ENCODE measurements at regions not wholly inside any gene's neighbourhood (a gene's known extent, or its start where the extent isn't known, plus 50 kb on each side); places are given as distances from the start of the nearest gene placed in this dataset.

GRCh38 chr14:89640141-89640540 lies 223.1 kb upstream of the FOXN3 start:
- H3K79me2 ChIP-seq (ENCODE audit: insufficient read depth, low read length), result no peaks in the 10 kb centered on the region
- peaks cover 9% of the 10 kb centered on the region for H3K4me1 Mint-ChIP-seq (ENCODE audit: low read depth, unreplicated experiment)
- peak; percentile 87 for FAIRE-seq

GRCh38 chr14:89639687-89640086 lies 222.7 kb upstream of the FOXN3 start:
- H3K27me3 Mint-ChIP-seq (ENCODE audit: low read depth, unreplicated experiment), result no peaks in the 10 kb centered on the region
- Histone ChIP-seq H3K4me1 (ENCODE audit: insufficient read depth, low read length) (no peaks in the 10 kb centered on the region), H3K27me3 (ENCODE audit: insufficient read depth, low read length) (no peaks in the 10 kb centered on the region), H4K20me1 (ENCODE audit: insufficient read depth, low read length) (no peaks in the 10 kb centered on the region), H3K27ac (ENCODE audit: low read depth, low read length) (no peak overlapping the region), H3K4me3 (ENCODE audit: insufficient read depth, low read depth, low read length) (no peak overlapping the region), H3K9ac (ENCODE audit: low read length) (no peak overlapping the region), H3K79me2 (ENCODE audit: insufficient read depth, low read length) (no peaks in the 10 kb centered on the region), H3K9me3 (ENCODE audit: insufficient read depth, low read depth, low read length) (no peaks in the 10 kb centered on the region), H3K36me3 (ENCODE audit: insufficient read depth, low read length) (no peaks in the 10 kb centered on the region), H3K4me2 (ENCODE audit: low read length) (peak overlapping the region; percentile 20), H2AFZ (ENCODE audit: low read depth, low read length) (no peak overlapping the region)
- H3K36me3 Mint-ChIP-seq (ENCODE audit: low read depth, unreplicated experiment), result no peaks in the 10 kb centered on the region
- FAIRE-seq (no peak), DNase-seq (ENCODE audit: low read depth) (no peak)
- no peak overlapping the region for H3K4me3 Mint-ChIP-seq (ENCODE audit: unreplicated experiment)
- TF ChIP-seq EZH2 (IDR thresholded peaks at IDR 0.05; ENCODE audit: insufficient read depth, low read length) (no peak), CTCF (IDR thresholded peaks at IDR 0.05; ENCODE audit: insufficient read depth, low read depth, low read length) (no peak)
- peak overlapping the region; percentile 60 for H3K27ac Mint-ChIP-seq (ENCODE audit: unreplicated experiment)
- no peaks in the 10 kb centered on the region for H3K9me3 Mint-ChIP-seq (ENCODE audit: unreplicated experiment)
- H3K4me1 Mint-ChIP-seq (ENCODE audit: low read depth, unreplicated experiment), result peaks cover 9% of the 10 kb centered on the region

More at GRCh38 chr14:89640141-89640540, 223.1 kb upstream of the FOXN3 start:
- no peaks in the 10 kb centered on the region for H3K36me3 Mint-ChIP-seq (ENCODE audit: low read depth, unreplicated experiment)
- no peaks in the 10 kb centered on the region for H3K36me3 ChIP-seq (ENCODE audit: insufficient read depth, low read length)
- no peaks in the 10 kb centered on the region for H4K20me1 ChIP-seq (ENCODE audit: insufficient read depth, low read length)
- H3K4me2 ChIP-seq (ENCODE audit: low read length), result peak overlapping the region; percentile 20
- no peaks in the 10 kb centered on the region for H3K9me3 Mint-ChIP-seq (ENCODE audit: unreplicated experiment)
- no peak overlapping the region for H3K4me3 Mint-ChIP-seq (ENCODE audit: unreplicated experiment)
- H2AFZ ChIP-seq (ENCODE audit: low read depth, low read length), result no peak overlapping the region
- no peaks in the 10 kb centered on the region for H3K4me1 ChIP-seq (ENCODE audit: insufficient read depth, low read length)
- H3K9me3 ChIP-seq (ENCODE audit: insufficient read depth, low read depth, low read length), result no peaks in the 10 kb centered on the region
- peak overlapping the region; percentile 60 for H3K27ac Mint-ChIP-seq (ENCODE audit: unreplicated experiment)
- H3K4me3 ChIP-seq (ENCODE audit: insufficient read depth, low read depth, low read length), result no peak overlapping the region
- no peaks in the 10 kb centered on the region for H3K27me3 ChIP-seq (ENCODE audit: insufficient read depth, low read length)
- no peak overlapping the region for H3K27ac ChIP-seq (ENCODE audit: low read depth, low read length)
- no peaks in the 10 kb centered on the region for H3K27me3 Mint-ChIP-seq (ENCODE audit: low read depth, unreplicated experiment)
- peak; percentile 69 for DNase-seq (ENCODE audit: low read depth)
- H3K9ac ChIP-seq (ENCODE audit: low read length), result no peak overlapping the region
- no peak for TF ChIP-seq EZH2 (IDR thresholded peaks at IDR 0.05; ENCODE audit: insufficient read depth, low read length)
- TF ChIP-seq CTCF (IDR thresholded peaks at IDR 0.05; ENCODE audit: insufficient read depth, low read depth, low read length), result no peak

GRCh38 chr14:89638891-89639290 lies 221.9 kb upstream of the FOXN3 start:
- peaks cover 9% of the 10 kb centered on the region for H3K4me1 Mint-ChIP-seq (ENCODE audit: low read depth, unreplicated experiment)
- H3K9ac ChIP-seq (ENCODE audit: low read length), result no peak overlapping the region
- H3K27ac Mint-ChIP-seq (ENCODE audit: unreplicated experiment), result no peak overlapping the region
- no peaks in the 10 kb centered on the region for H3K9me3 Mint-ChIP-seq (ENCODE audit: unreplicated experiment)
- no peak overlapping the region for H2AFZ ChIP-seq (ENCODE audit: low read depth, low read length)
- H3K27ac ChIP-seq (ENCODE audit: low read depth, low read length), result no peak overlapping the region
- H4K20me1 ChIP-seq (ENCODE audit: insufficient read depth, low read length), result no peaks in the 10 kb centered on the region
- H3K4me2 ChIP-seq (ENCODE audit: low read length), result no peak overlapping the region
- no peaks in the 10 kb centered on the region for H3K27me3 Mint-ChIP-seq (ENCODE audit: low read depth, unreplicated experiment)
- no peaks in the 10 kb centered on the region for H3K36me3 Mint-ChIP-seq (ENCODE audit: low read depth, unreplicated experiment)
- FAIRE-seq, result no peak
- no peak overlapping the region for H3K4me3 Mint-ChIP-seq (ENCODE audit: unreplicated experiment)
- H3K27me3 ChIP-seq (ENCODE audit: insufficient read depth, low read length), result no peaks in the 10 kb centered on the region
- H3K36me3 ChIP-seq (ENCODE audit: insufficient read depth, low read length), result no peaks in the 10 kb centered on the region
- no peak for DNase-seq (ENCODE audit: low read depth)
- TF ChIP-seq EZH2 (IDR thresholded peaks at IDR 0.05; ENCODE audit: insufficient read depth, low read length) (no peak), CTCF (IDR thresholded peaks at IDR 0.05; ENCODE audit: insufficient read depth, low read depth, low read length) (no peak)
- H3K79me2 ChIP-seq (ENCODE audit: insufficient read depth, low read length), result no peaks in the 10 kb centered on the region
- H3K4me1 ChIP-seq (ENCODE audit: insufficient read depth, low read length), result no peaks in the 10 kb centered on the region
- H3K4me3 ChIP-seq (ENCODE audit: insufficient read depth, low read depth, low read length), result no peak overlapping the region
- no peaks in the 10 kb centered on the region for H3K9me3 ChIP-seq (ENCODE audit: insufficient read depth, low read depth, low read length)
